ENCODE measurements at regions not wholly inside any gene's neighbourhood (a gene's known extent, or its start where the extent isn't known, plus 50 kb on each side); places are given as distances from the start of the nearest gene placed in this dataset.

- POLR2A ChIA-PET = no interaction called here
- H2AFZ ChIP-seq (ENCODE audit: control insufficient read depth, low read depth, low read length) = no peak overlapping the region
- no peaks in the 10 kb centered on the region for H3K36me3 ChIP-seq (ENCODE audit: control insufficient read depth in 2 of 2, insufficient read depth in 2 of 2, low read length in 1 of 2)
- CTCF ChIA-PET = no interaction called here
- H3K9me3 ChIP-seq (replicated peaks; ENCODE audit: control insufficient read depth, insufficient read depth, low read length) = no peaks in the 10 kb centered on the region
- no peak for DNase-seq (ENCODE audit: low read depth, low spot score)
- H3K4me2 ChIP-seq (ENCODE audit: control insufficient read depth, insufficient read depth) = no peak overlapping the region
- BruUV-seq (replicated peaks) = no TSS peak
- H3K27me3 ChIP-seq (replicated peaks in 1 of 2; ENCODE audit: control insufficient read depth in 2 of 2, insufficient read depth in 2 of 2, low read length in 1 of 2) = no peaks in the 10 kb centered on the region; a peak in 1 of 4 replicates
- in situ Hi-C loops (cut with MboI) = no loop called here
- no peak overlapping the region for H3K27ac ChIP-seq (ENCODE audit: control insufficient read depth, insufficient read depth)
- SMC1A ChIA-PET (ENCODE audit: uncharacterized antibody, unreplicated experiment) = interaction anchor here (0.6 kb wide), 1 partner anchor 50 kb away, joined by 4 read pairs; no protein-coding TSS in a partner anchor
- H3K4me1 ChIP-seq (ENCODE audit: control insufficient read depth, insufficient read depth, low read length) = no peaks in the 10 kb centered on the region
- FAIRE-seq = no peak
- H3K79me2 ChIP-seq (ENCODE audit: control insufficient read depth, insufficient read depth, low read length) = no peaks in the 10 kb centered on the region
- WGBS (ENCODE audit: insufficient coverage, insufficient replicate concordance, low lambda C conversion rate, missing lambda C conversion rate) = 0% methylated on average over 2 of the region's 2 CpGs
- intact Hi-C loops (cut with micrococcal nuclease; ENCODE audit: unreplicated experiment) = no loop called here
- H4K20me1 ChIP-seq (ENCODE audit: control insufficient read depth, insufficient read depth) = no peaks in the 10 kb centered on the region
- H3K4me3 ChIP-seq = no peak overlapping the region
- RAD21 ChIA-PET (ENCODE audit: unreplicated experiment) = no interaction called here
- no peak for ATAC-seq
- no peak overlapping the region for H3K9ac ChIP-seq (ENCODE audit: control insufficient read depth, insufficient read depth, low read length)
- TF ChIP-seq NFIC (IDR thresholded peaks at IDR 0.05; ENCODE audit: low read depth, low read length) = no peak
- no peak for TF ChIP-seq REST (IDR thresholded peaks at IDR 0.05; ENCODE audit: low read depth, low read length)
- TF ChIP-seq RAD21 (IDR thresholded peaks at IDR 0.05; ENCODE audit: insufficient read depth, low read depth, low read length) = no peak
- no peak for TF ChIP-seq CREB1 (IDR thresholded peaks at IDR 0.05; ENCODE audit: low read depth)
- TF ChIP-seq GABPA (IDR thresholded peaks at IDR 0.05; ENCODE audit: low read depth) = no peak
- no peak for TF ChIP-seq TBL1XR1 (IDR thresholded peaks at IDR 0.05; ENCODE audit: low read depth, low read length)
- TF ChIP-seq NKRF (conservative IDR thresholded peaks at IDR 0.05) = no peak
- TF ChIP-seq FOS (IDR thresholded peaks at IDR 0.05; ENCODE audit: borderline replicate concordance, extremely low read depth, insufficient read length) = no peak
- no peak for TF ChIP-seq PRDM15 (CRISPR knock-in tag; IDR thresholded peaks at IDR 0.05)
- TF ChIP-seq KAT2A (conservative IDR thresholded peaks at IDR 0.05; ENCODE audit: control insufficient read depth, low read depth, low read length) = no peak
- no peak for TF ChIP-seq BHLHE40 (IDR thresholded peaks at IDR 0.05; ENCODE audit: borderline replicate concordance in 1 of 2, low read depth in 2 of 2, low read length in 1 of 2)
- no peak for TF ChIP-seq ETV6 (conservative IDR thresholded peaks at IDR 0.05 in 1 of 2, IDR thresholded peaks at IDR 0.05 in 1 of 2; ENCODE audit: borderline replicate concordance in 1 of 2, low read depth in 1 of 2)
- no peak for TF ChIP-seq EP300 (IDR thresholded peaks at IDR 0.05; ENCODE audit: borderline replicate concordance in 1 of 2, control insufficient read depth in 1 of 2, low read depth in 2 of 2, low read length in 2 of 2)
- TF ChIP-seq NFYA (IDR thresholded peaks at IDR 0.05; ENCODE audit: borderline replicate concordance, low read depth, low read length) = no peak
These were observed 371.9 kb upstream of the ESRRG start for GRCh38 chr1:217095050-217095622.

Data from GM12878 (cell line).